HG03135 (cell line): ENCODE measurements at regions not wholly inside any gene's neighbourhood (a gene's known extent, or its start where the extent isn't known, plus 50 kb on each side); places are given as distances from the start of the nearest gene placed in this dataset.

ENCODE experiments used
- ATAC-seq: cut with Tn5 transposase; IDR thresholded peaks from one replicate; pipeline ENCODE4 v1.9.1; 2021; ENCODE audit warnings: mild to moderate bottlenecking, moderate library complexity; ENCODE audit not compliant: unreplicated experiment

GRCh38 chr13:67859904-67860303 is 629.8 kb upstream of the PCDH9 start:
- ATAC-seq, result no peak

- no peak for ATAC-seq
These were observed 627.6 kb upstream of the PCDH9 start for GRCh38 chr13:67857581-67858310.

GRCh38 chr13:67856955-67857354 is 626.8 kb upstream of the PCDH9 start:
- no peak for ATAC-seq

- no peak for ATAC-seq
These were observed 625.7 kb upstream of the PCDH9 start for GRCh38 chr13:67855741-67856238.

GRCh38 chr13:67854990-67855389 is 624.9 kb upstream of the PCDH9 start:
- ATAC-seq, result no peak

GRCh38 chr13:67844574-67844973 is 614.4 kb upstream of the PCDH9 start:
- no peak for ATAC-seq

- ATAC-seq, result no peak
These were observed 610.9 kb upstream of the PCDH9 start for GRCh38 chr13:67841071-67841470.

GRCh38 chr13:67833564-67833963 is 603.4 kb upstream of the PCDH9 start:
- ATAC-seq, result no peak

- no peak for ATAC-seq
These were observed 599.5 kb upstream of the PCDH9 start for GRCh38 chr13:67829641-67830040.

- no peak for ATAC-seq
These were observed 597.9 kb upstream of the PCDH9 start for GRCh38 chr13:67827992-67828391.

GRCh38 chr13:67821606-67822005 is 591.5 kb upstream of the PCDH9 start:
- ATAC-seq, result no peak

- ATAC-seq, result no peak
These were observed 576.7 kb upstream of the PCDH9 start for GRCh38 chr13:67806796-67807195.

GRCh38 chr13:67803118-67803517 is 573.0 kb upstream of the PCDH9 start:
- no peak for ATAC-seq

GRCh38 chr13:67792151-67792676 is 562.1 kb upstream of the PCDH9 start:
- no peak for ATAC-seq

GRCh38 chr13:67791047-67791446 is 560.9 kb upstream of the PCDH9 start:
- no peak for ATAC-seq

- ATAC-seq, result no peak
These were observed 546.0 kb upstream of the PCDH9 start for GRCh38 chr13:67776151-67776550.

- ATAC-seq, result no peak
These were observed 545.2 kb upstream of the PCDH9 start for GRCh38 chr13:67775359-67775758.

- no peak for ATAC-seq
These were observed 542.8 kb upstream of the PCDH9 start for GRCh38 chr13:67772807-67773453.

GRCh38 chr13:67771106-67771505 is 541.0 kb upstream of the PCDH9 start:
- no peak for ATAC-seq

- no peak for ATAC-seq
These were observed 539.8 kb upstream of the PCDH9 start for GRCh38 chr13:67769987-67770341.

GRCh38 chr13:67769063-67769986 is 539.2 kb upstream of the PCDH9 start:
- no peak for ATAC-seq
